ENCODE measurements at regions not wholly inside any gene's neighbourhood (a gene's known extent, or its start where the extent isn't known, plus 50 kb on each side); places are given as distances from the start of the nearest gene placed in this dataset.

GRCh38 chrY:19357249-19357648, 387.3 kb downstream of the KDM5D start:
- DNase-seq (ENCODE audit: low read depth in 2 of 3, low spot score in 1 of 3) = no peak

GRCh38 chrY:19356735-19357134, 387.8 kb downstream of the KDM5D start:
- DNase-seq (ENCODE audit: low read depth in 2 of 3, low spot score in 1 of 3) = no peak

- no peak for DNase-seq (ENCODE audit: low read depth in 2 of 3, low spot score in 1 of 3)
Observed at GRCh38 chrY:19354857-19355173, 389.7 kb downstream of the KDM5D start.

- DNase-seq (ENCODE audit: low read depth in 2 of 3, low spot score in 1 of 3) = no peak
Observed at GRCh38 chrY:19354061-19354856, 390.3 kb downstream of the KDM5D start.

GRCh38 chrY:19351616-19352015, 392.9 kb downstream of the KDM5D start:
- no peak for DNase-seq (ENCODE audit: low read depth in 2 of 3, low spot score in 1 of 3)

GRCh38 chrY:19321701-19322100, 422.8 kb downstream of the KDM5D start:
- no peak for DNase-seq (ENCODE audit: low read depth in 2 of 3, low spot score in 1 of 3)

- no peak for DNase-seq (ENCODE audit: low read depth in 2 of 3, low spot score in 1 of 3)
Observed at GRCh38 chrY:19319135-19319534, 425.4 kb downstream of the KDM5D start.

- DNase-seq (ENCODE audit: low read depth in 2 of 3, low spot score in 1 of 3) = no peak
Observed at GRCh38 chrY:19317271-19317987, 427.1 kb downstream of the KDM5D start.

GRCh38 chrY:19307627-19308026, 436.9 kb downstream of the KDM5D start:
- no peak for DNase-seq (ENCODE audit: low read depth in 2 of 3, low spot score in 1 of 3)

- no peak for DNase-seq (ENCODE audit: low read depth in 2 of 3, low spot score in 1 of 3)
Observed at GRCh38 chrY:19303136-19303535, 441.4 kb downstream of the KDM5D start.

- DNase-seq (ENCODE audit: low read depth in 2 of 3, low spot score in 1 of 3) = no peak
Observed at GRCh38 chrY:19290925-19291324, 453.6 kb downstream of the KDM5D start.

- DNase-seq (ENCODE audit: low read depth in 2 of 3, low spot score in 1 of 3) = no peak
Observed at GRCh38 chrY:19274076-19274475, 470.4 kb downstream of the KDM5D start.

- DNase-seq (ENCODE audit: low read depth in 2 of 3, low spot score in 1 of 3) = no peak
Observed at GRCh38 chrY:19268331-19268730, 476.2 kb downstream of the KDM5D start.

- no peak for DNase-seq (ENCODE audit: low read depth in 2 of 3, low spot score in 1 of 3)
Observed at GRCh38 chrY:19265404-19265803, 479.1 kb downstream of the KDM5D start.

GRCh38 chrY:19262310-19262709, 482.2 kb downstream of the KDM5D start:
- DNase-seq (ENCODE audit: low read depth in 2 of 3, low spot score in 1 of 3) = no peak

- no peak for DNase-seq (ENCODE audit: low read depth in 2 of 3, low spot score in 1 of 3)
Observed at GRCh38 chrY:19232276-19232994, 458.9 kb upstream of the HSFY2 start.

GRCh38 chrY:19220784-19221183, 447.2 kb upstream of the HSFY2 start:
- DNase-seq (ENCODE audit: low read depth in 2 of 3, low spot score in 1 of 3) = no peak

GRCh38 chrY:19208915-19209314, 435.4 kb upstream of the HSFY2 start:
- no peak for DNase-seq (ENCODE audit: low read depth in 2 of 3, low spot score in 1 of 3)

GRCh38 chrY:19207048-19207447, 433.5 kb upstream of the HSFY2 start:
- DNase-seq (ENCODE audit: low read depth in 2 of 3, low spot score in 1 of 3) = no peak

- no peak for DNase-seq (ENCODE audit: low read depth in 2 of 3, low spot score in 1 of 3)
Observed at GRCh38 chrY:19180824-19181223, 407.3 kb upstream of the HSFY2 start.

- no peak for DNase-seq (ENCODE audit: low read depth in 2 of 3, low spot score in 1 of 3)
Observed at GRCh38 chrY:19168202-19168565, 394.6 kb upstream of the HSFY2 start.
